Stimulated activated naive CD8-positive, alpha-beta T cell treated with anti-CD3 and anti-CD28 coated beads, Interleukin-15, Interleukin-2, amounts not matched to agents 100 U/mL and 50 U/mL, for 24 hours (primary cell): ENCODE measurements at regions not wholly inside any gene's neighbourhood (a gene's known extent, or its start where the extent isn't known, plus 50 kb on each side); places are given as distances from the start of the nearest gene placed in this dataset.

Experiments used
- ATAC-seq: fragments of 150-1000 bp; cut with Tn5 transposase; one replicate; pipeline ENCODE4 v1.10.0; 2021
- DNase-seq: peaks from one replicate; pipeline ENCODE4 v3.0.0; 2021

- no peak for ATAC-seq
- DNase-seq, result no peak
These were observed 385.4 kb downstream of the TMEM135 start for GRCh38 chr11:87423161-87423560.

- no peak for ATAC-seq
- DNase-seq, result no peak
These were observed 384.8 kb downstream of the TMEM135 start for GRCh38 chr11:87422566-87422965.

GRCh38 chr11:87421422-87421821 is 383.7 kb downstream of the TMEM135 start:
- peak; percentile 5 for DNase-seq
- ATAC-seq, result peak; percentile 48

GRCh38 chr11:87417951-87418350 is 380.2 kb downstream of the TMEM135 start:
- DNase-seq (no peak), ATAC-seq (no peak)

GRCh38 chr11:87405843-87406242 is 368.1 kb downstream of the TMEM135 start:
- ATAC-seq (no peak), DNase-seq (no peak)

- no peak for ATAC-seq
These were observed 367.6 kb downstream of the TMEM135 start for GRCh38 chr11:87405356-87405755.

GRCh38 chr11:87401653-87402052 is 363.9 kb downstream of the TMEM135 start:
- DNase-seq, result no peak
- no peak for ATAC-seq

More at GRCh38 chr11:87405356-87405755, 367.6 kb downstream of the TMEM135 start:
- no peak for DNase-seq

GRCh38 chr11:87399341-87399740 is 361.6 kb downstream of the TMEM135 start:
- no peak for ATAC-seq
- DNase-seq, result no peak

GRCh38 chr11:87398931-87399330 is 361.2 kb downstream of the TMEM135 start:
- no peak for ATAC-seq
- no peak for DNase-seq

GRCh38 chr11:87397011-87397865 is 359.5 kb downstream of the TMEM135 start:
- no peak for ATAC-seq

GRCh38 chr11:87394924-87395323 is 357.2 kb downstream of the TMEM135 start:
- ATAC-seq (no peak), DNase-seq (no peak)

More at GRCh38 chr11:87397011-87397865, 359.5 kb downstream of the TMEM135 start:
- DNase-seq, result no peak

GRCh38 chr11:87392665-87393064 is 354.9 kb downstream of the TMEM135 start:
- ATAC-seq (no peak), DNase-seq (no peak)

GRCh38 chr11:87391496-87391895 is 353.8 kb downstream of the TMEM135 start:
- DNase-seq (no peak), ATAC-seq (no peak)

GRCh38 chr11:87384078-87384729 is 346.5 kb downstream of the TMEM135 start:
- no peak for ATAC-seq

GRCh38 chr11:87374038-87374807 is 336.5 kb downstream of the TMEM135 start:
- ATAC-seq (no peak), DNase-seq (no peak)

More at GRCh38 chr11:87384078-87384729, 346.5 kb downstream of the TMEM135 start:
- no peak for DNase-seq
